ENCODE measurements at regions not wholly inside any gene's neighbourhood (a gene's known extent, or its start where the extent isn't known, plus 50 kb on each side); places are given as distances from the start of the nearest gene placed in this dataset.

DNA sequence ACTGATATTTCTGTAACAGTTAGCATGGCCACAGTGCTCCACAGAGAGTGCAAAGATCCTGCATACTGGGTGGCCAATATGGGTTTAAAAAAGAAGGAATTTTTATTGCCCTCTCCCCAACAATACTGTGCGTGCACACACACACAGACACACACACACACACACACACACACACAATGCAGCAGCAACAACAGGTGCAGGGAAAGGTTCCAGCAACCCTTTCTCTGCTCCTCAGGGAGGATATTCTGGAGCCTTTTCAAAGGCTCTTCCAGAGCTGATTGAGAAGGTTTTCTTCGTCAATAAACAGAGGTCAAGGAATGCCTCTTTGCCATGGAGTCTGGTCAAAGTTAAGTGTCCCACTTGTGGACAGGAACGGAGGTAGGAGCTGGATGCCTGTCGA is 84.8 kb upstream of the ZFP42 start:
- Histone ChIP-seq H2BK15ac (ENCODE audit: low read length) (no peak overlapping the region), H3K27ac (ENCODE audit: low read depth, low read length) (no peak overlapping the region), H3K36me3 (ENCODE audit: control insufficient read depth in 2 of 4, insufficient read depth in 4 of 4, low read length in 3 of 4) (no peaks in the 10 kb centered on the region), H2AK5ac (ENCODE audit: low read depth, low read length) (no peak overlapping the region), H3K27me3 (replicated peaks in 1 of 4; ENCODE audit: control insufficient read depth in 3 of 4, extremely low read depth in 1 of 4, insufficient read depth in 3 of 4, low read length in 3 of 4) (no peaks in the 10 kb centered on the region), H3K14ac (ENCODE audit: insufficient read length) (no peak overlapping the region), H3K4me3 (ENCODE audit: extremely low read depth in 1 of 4, insufficient read depth in 2 of 4, low read depth in 3 of 4, low read length in 4 of 4) (no peak overlapping the region), H3K79me2 (ENCODE audit: control insufficient read depth in 1 of 2, insufficient read depth in 2 of 2, low read length in 2 of 2) (no peaks in the 10 kb centered on the region), H2AFZ (ENCODE audit: low read length) (no peak overlapping the region), H3K4me1 (replicated peaks in 1 of 4; ENCODE audit: control insufficient read depth in 3 of 4, insufficient read depth in 4 of 4, low read length in 3 of 4) (no peaks in the 10 kb centered on the region), H4K20me1 (replicated peaks in 1 of 2; ENCODE audit: control insufficient read depth in 1 of 2, insufficient read depth in 2 of 2, low read length in 2 of 2) (no peaks in the 10 kb centered on the region), H3K4me2 (ENCODE audit: insufficient read depth in 1 of 2, low read depth in 2 of 2, low read length in 2 of 2) (no peak overlapping the region), H3K56ac (replicated peaks; ENCODE audit: insufficient read length, low read depth, low read length) (no peak overlapping the region), H3K18ac (ENCODE audit: extremely low read depth, low read length) (no peak overlapping the region), H3K9ac (replicated peaks in 1 of 4; ENCODE audit: extremely low read depth in 1 of 4, low read depth in 3 of 4, low read length in 3 of 4) (no peak overlapping the region), H4K5ac (ENCODE audit: insufficient read length, low read depth, low read length) (no peak overlapping the region), H3K79me1 (ENCODE audit: low read depth, low read length) (no peaks in the 10 kb centered on the region), H3K23me2 (ENCODE audit: low read depth, low read length) (no peaks in the 10 kb centered on the region; the same call in 1 of the 2 replicates), H4K8ac (ENCODE audit: extremely low read depth, insufficient read depth, low read length) (no peak overlapping the region), H3K4ac (replicated peaks; ENCODE audit: insufficient read length, low read depth, low read length) (no peak overlapping the region), H3K9me3 (ENCODE audit: insufficient read depth in 2 of 2, low read depth in 1 of 2, low read length in 1 of 2) (no peaks in the 10 kb centered on the region), H4K91ac (replicated peaks; ENCODE audit: insufficient read length, low read length) (no peak overlapping the region), H2BK12ac (ENCODE audit: low read depth, low read length) (0 out of 2 replicates have a peak overlapping the region, but pooled peaks have one; percentile 39), H3K23ac (ENCODE audit: insufficient read length) (no peak overlapping the region), H2BK120ac (replicated peaks; ENCODE audit: low read depth, low read length) (no peak overlapping the region), H2BK20ac (ENCODE audit: low read length) (no peak overlapping the region), H2BK5ac (ENCODE audit: low read depth, low read length) (no peak overlapping the region)
- FAIRE-seq (no peak), DNase-seq (ENCODE audit: low read depth in 1 of 2, low spot score in 2 of 2) (no peak)
- 77% methylated on average over 4 of the region's 4 CpGs; no CpG with 5 or more reads in 1 of the 2 experiments for WGBS, 2 experiments (ENCODE audit: extremely low coverage in 1 of 2, insufficient coverage in 1 of 2, insufficient read length in 1 of 2, insufficient replicate concordance in 2 of 2, low coverage in 1 of 2, low lambda C conversion rate in 2 of 2, missing lambda C conversion rate in 1 of 2)
- CTCF ChIA-PET (ENCODE audit: partially characterized antibody) = interaction anchor here (0.6 kb wide), 1 partner anchor 55 kb away, joined by 3 read pairs; no protein-coding TSS in a partner anchor
- POLR2A ChIA-PET (ENCODE audit: partially characterized antibody) = no interaction called here
- TF ChIP-seq YY1 (IDR thresholded peaks at IDR 0.05; ENCODE audit: low read depth, low read length) (no peak), BACH1 (IDR thresholded peaks at IDR 0.05; ENCODE audit: low read length) (no peak), CBX5 (IDR thresholded peaks at IDR 0.05; ENCODE audit: low read depth, low read length) (no peak), FOSL1 (IDR thresholded peaks at IDR 0.05; ENCODE audit: insufficient read depth, low read depth, low read length) (no peak), RNF2 (IDR thresholded peaks at IDR 0.05; ENCODE audit: borderline replicate concordance, low read depth, low read length, missing control alignments, poor library complexity, severe bottlenecking) (no peak)
- TF ChIP-seq, protein P1, sequence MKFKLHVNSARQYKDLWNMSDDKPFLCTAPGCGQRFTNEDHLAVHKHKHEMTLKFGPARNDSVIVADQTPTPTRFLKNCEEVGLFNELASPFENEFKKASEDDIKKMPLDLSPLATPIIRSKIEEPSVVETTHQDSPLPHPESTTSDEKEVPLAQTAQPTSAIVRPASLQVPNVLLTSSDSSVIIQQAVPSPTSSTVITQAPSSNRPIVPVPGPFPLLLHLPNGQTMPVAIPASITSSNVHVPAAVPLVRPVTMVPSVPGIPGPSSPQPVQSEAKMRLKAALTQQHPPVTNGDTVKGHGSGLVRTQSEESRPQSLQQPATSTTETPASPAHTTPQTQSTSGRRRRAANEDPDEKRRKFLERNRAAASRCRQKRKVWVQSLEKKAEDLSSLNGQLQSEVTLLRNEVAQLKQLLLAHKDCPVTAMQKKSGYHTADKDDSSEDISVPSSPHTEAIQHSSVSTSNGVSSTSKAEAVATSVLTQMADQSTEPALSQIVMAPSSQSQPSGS (IDR thresholded peaks at IDR 0.05; ENCODE audit: low read length) = no peak

Data from H1 (cell line).